BE2C (cell line): ENCODE measurements at regions not wholly inside any gene's neighbourhood (a gene's known extent, or its start where the extent isn't known, plus 50 kb on each side); places are given as distances from the start of the nearest gene placed in this dataset.

Experiments used
- DNase-seq: peaks from one replicate; pipeline ENCODE4 v3.0.0-alpha.2; 2020
- H3K27me3 ChIP-seq: fragments of 250-450 bp; sonication (Bioruptor Pico); 2 replicates; pipeline ENCODE4 v1.5.1; 2020; ENCODE audit warnings: mild to moderate bottlenecking
- H3K36me3 ChIP-seq: fragments of 250-450 bp; sonication (Bioruptor Pico); 2 replicates; pipeline ENCODE4 v1.5.1; 2020; ENCODE audit warnings: mild to moderate bottlenecking
- H3K4me1 ChIP-seq: fragments of 250-450 bp; sonication (Bioruptor Pico); 2 replicates; pipeline ENCODE4 v1.5.1; 2020
- H3K4me3 ChIP-seq: 2 replicates; pipeline ENCODE4 v1.5.1; 2011; ENCODE audit warnings: low read depth, low read length
- H3K9me3 ChIP-seq: fragments of 250-450 bp; sonication (Bioruptor Pico); 2 replicates; pipeline ENCODE4 v1.5.1; 2020
- TF ChIP-seq, protein P1 (sequence below): IDR thresholded peaks from 2 replicates; pipeline ENCODE4 v1.5.1; 2012; ENCODE audit warnings: mild to moderate bottlenecking, low read depth, low read length

DNA sequence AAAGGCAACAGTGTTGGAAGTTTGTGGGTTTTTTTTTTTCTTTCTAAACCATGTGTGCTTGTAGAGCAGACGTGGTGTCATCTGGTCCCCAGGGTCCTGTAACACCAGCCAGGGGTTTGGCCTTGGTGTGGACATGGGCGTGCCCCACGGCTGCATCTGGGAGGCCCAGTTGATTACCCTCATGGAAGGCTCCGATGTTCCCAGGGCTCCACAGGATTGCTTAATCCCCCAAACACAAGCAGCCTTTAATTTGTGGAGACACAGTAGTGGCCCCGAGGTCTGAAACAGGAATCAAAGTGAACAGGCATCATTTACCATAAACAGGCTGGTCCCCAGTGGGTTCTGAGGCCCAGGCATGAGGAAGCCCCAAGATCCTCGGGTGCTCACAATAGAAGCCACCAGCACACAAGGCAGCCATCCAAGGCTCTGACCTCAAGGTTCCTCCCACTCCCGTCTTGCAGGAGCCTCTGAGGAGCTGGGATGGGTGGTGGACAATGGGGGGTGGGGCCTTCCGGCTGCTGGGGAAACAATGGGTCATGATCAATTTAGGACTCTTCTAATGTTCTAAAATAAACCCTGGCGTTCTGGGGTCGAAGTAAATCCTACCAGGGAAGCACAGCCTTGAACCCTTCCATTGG lies 115.0 kb upstream of the CD82 start:
- no peaks in the 10 kb centered on the region for H3K9me3 ChIP-seq
- TF ChIP-seq, protein P1, sequence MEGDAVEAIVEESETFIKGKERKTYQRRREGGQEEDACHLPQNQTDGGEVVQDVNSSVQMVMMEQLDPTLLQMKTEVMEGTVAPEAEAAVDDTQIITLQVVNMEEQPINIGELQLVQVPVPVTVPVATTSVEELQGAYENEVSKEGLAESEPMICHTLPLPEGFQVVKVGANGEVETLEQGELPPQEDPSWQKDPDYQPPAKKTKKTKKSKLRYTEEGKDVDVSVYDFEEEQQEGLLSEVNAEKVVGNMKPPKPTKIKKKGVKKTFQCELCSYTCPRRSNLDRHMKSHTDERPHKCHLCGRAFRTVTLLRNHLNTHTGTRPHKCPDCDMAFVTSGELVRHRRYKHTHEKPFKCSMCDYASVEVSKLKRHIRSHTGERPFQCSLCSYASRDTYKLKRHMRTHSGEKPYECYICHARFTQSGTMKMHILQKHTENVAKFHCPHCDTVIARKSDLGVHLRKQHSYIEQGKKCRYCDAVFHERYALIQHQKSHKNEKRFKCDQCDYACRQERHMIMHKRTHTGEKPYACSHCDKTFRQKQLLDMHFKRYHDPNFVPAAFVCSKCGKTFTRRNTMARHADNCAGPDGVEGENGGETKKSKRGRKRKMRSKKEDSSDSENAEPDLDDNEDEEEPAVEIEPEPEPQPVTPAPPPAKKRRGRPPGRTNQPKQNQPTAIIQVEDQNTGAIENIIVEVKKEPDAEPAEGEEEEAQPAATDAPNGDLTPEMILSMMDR: no peak

DNA sequence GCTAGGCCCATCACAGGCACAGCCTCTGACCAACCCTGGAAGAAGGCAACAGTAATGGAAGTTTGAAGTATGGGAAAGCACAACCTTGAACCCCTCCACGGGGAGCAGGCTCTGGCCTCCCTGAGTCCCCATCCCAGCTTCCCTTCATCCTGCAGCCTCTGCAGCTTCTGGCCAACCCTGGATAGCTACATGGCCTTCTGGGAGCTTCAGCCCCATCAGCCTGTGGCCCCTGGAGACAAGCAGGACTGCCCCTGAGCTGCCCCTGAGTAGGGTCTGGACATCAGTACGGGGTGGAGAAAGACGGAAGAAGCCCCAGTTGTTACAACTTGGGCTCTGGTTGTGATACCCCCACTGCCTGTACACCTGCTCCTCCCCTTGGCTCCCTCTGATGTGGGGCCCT lies 113.8 kb upstream of the CD82 start:
- Histone ChIP-seq H3K36me3 (no peaks in the 10 kb centered on the region), H3K9me3 (no peaks in the 10 kb centered on the region), H3K4me1 (peaks cover 2% of the 10 kb centered on the region; the same call in 1 of the 2 replicates), H3K4me3 (no peak overlapping the region), H3K27me3 (no peaks in the 10 kb centered on the region)
- DNase-seq: no peak
- TF ChIP-seq, protein P1: no peak

More for the DNA sequence above, 115.0 kb upstream of the CD82 start:
- H3K4me1 ChIP-seq: peaks cover 2% of the 10 kb centered on the region; the same call in 1 of the 2 replicates
- no peaks in the 10 kb centered on the region for H3K36me3 ChIP-seq
- DNase-seq: no peak
- no peak overlapping the region for H3K4me3 ChIP-seq
- no peaks in the 10 kb centered on the region for H3K27me3 ChIP-seq

DNA sequence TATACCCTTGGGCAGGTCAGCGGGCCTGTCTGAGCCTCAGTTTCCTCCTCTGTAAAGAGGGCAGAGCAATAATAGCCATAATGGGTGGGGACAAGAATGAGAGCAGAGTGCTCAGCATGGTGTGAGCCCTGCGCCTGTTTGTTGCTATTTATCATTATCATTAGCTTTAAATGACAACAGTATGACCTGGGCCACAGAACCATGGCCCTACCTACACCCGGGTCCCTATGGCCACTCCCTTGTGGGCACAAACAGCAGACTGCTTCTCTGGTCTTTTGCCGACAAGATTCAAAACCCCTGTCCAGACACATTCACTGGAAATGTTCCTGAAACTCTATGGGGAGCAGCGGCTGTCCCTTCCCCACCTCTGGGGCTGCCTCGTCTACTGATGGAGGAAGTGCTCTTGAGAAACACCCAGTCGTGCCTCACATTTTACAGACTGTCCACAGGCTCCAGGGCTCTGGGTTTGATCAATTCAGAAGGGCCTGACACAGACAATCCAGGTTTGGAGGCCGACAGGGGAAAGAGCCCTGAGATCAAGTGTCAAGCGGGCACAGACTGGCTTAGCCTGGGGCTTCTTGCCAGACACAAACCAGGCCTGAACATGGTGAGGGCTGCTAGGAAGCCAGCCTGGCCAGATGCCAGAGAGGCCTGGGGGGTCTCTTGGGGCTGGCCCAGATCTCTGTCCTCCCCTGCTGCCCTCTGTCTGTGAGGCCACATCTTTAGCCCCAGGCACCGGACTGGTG lies 112.5 kb upstream of the CD82 start:
- H3K4me3 ChIP-seq: no peak overlapping the region
- no peaks in the 10 kb centered on the region for H3K9me3 ChIP-seq
- TF ChIP-seq, protein P1: no peak
- H3K27me3 ChIP-seq: no peaks in the 10 kb centered on the region
- no peaks in the 10 kb centered on the region for H3K36me3 ChIP-seq
- H3K4me1 ChIP-seq: peaks cover 2% of the 10 kb centered on the region; the same call in 1 of the 2 replicates
- peak; percentile 74 for DNase-seq

DNA sequence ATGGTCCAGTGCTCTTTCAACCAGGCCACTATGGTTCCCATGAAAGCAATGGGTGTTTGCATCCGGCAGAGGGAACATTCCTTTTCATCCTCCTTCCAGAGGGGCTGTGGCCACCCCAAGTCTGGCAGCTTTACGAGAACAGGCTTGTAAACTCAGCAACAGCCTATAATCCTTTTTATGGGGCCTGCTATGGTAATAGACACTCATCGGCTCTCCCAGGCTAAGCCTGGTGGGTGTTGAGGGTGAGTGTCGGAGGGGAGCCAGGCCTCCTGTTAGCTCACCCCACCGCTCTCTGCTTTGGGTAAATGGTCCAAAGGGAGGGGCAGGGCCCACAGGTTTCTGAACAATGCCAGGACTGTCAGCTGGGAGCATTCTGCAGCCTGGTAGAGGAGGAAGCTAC lies 111.6 kb upstream of the CD82 start:
- Histone ChIP-seq H3K4me3 (no peak overlapping the region), H3K9me3 (no peaks in the 10 kb centered on the region), H3K27me3 (no peaks in the 10 kb centered on the region), H3K4me1 (peaks cover 2% of the 10 kb centered on the region; the same call in 1 of the 2 replicates), H3K36me3 (no peaks in the 10 kb centered on the region)
- TF ChIP-seq, protein P1: no peak
- no peak for DNase-seq

DNA sequence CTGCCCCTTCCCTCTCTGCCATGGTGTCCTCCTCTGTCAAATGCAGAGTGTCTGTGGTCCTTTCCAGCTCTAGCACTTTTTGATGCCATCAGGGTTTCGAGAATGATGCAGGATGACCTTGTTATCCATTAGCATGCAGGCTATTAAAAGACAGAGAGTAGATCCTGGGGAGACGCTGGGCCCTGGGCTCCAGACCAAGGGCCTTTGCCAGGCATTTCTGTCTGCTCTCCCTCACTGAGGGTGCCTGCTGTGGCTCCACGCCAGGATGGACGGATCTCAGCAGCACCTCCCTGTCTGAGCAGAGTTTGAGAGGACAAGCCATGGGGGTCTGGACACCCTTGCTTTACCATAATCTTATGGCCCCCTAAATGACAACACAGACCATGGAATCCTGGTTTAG lies 110.8 kb upstream of the CD82 start:
- H3K4me3 ChIP-seq: no peak overlapping the region
- no peaks in the 10 kb centered on the region for H3K36me3 ChIP-seq
- no peaks in the 10 kb centered on the region for H3K9me3 ChIP-seq
- no peaks in the 10 kb centered on the region for H3K27me3 ChIP-seq
- TF ChIP-seq, protein P1: no peak
- peaks cover 2% of the 10 kb centered on the region; the same call in 1 of the 2 replicates for H3K4me1 ChIP-seq
- peak; percentile 26 for DNase-seq
